NCI-H226 (cell line): ENCODE measurements at regions not wholly inside any gene's neighbourhood (a gene's known extent, or its start where the extent isn't known, plus 50 kb on each side); places are given as distances from the start of the nearest gene placed in this dataset.

Source experiments
- DNase-seq: peaks from one replicate; pipeline ENCODE4 v3.0.0-alpha.2; 2015

- no peak for DNase-seq
Measured at GRCh38 chr7:91533996-91534395, 269.8 kb downstream of the FZD1 start.

- DNase-seq = no peak
Measured at GRCh38 chr7:91537260-91538152, 273.3 kb downstream of the FZD1 start.

- no peak for DNase-seq
Measured at GRCh38 chr7:91541641-91542040, 277.4 kb downstream of the FZD1 start.

- no peak for DNase-seq
Measured at GRCh38 chr7:91543646-91544045, 279.4 kb downstream of the FZD1 start.

GRCh38 chr7:91549878-91550277 is 285.6 kb downstream of the FZD1 start:
- DNase-seq = no peak

GRCh38 chr7:91550931-91551330 is 286.7 kb downstream of the FZD1 start:
- no peak for DNase-seq

GRCh38 chr7:91551377-91552175 is 287.3 kb downstream of the FZD1 start:
- no peak for DNase-seq

GRCh38 chr7:91553410-91553895 is 289.2 kb downstream of the FZD1 start:
- DNase-seq = no peak

- no peak for DNase-seq
Measured at GRCh38 chr7:91554883-91555282, 290.6 kb downstream of the FZD1 start.

GRCh38 chr7:91556239-91556638 is 292.0 kb downstream of the FZD1 start:
- no peak for DNase-seq

GRCh38 chr7:91556956-91557650 is 292.9 kb downstream of the FZD1 start:
- no peak for DNase-seq

GRCh38 chr7:91557789-91558404 is 293.7 kb downstream of the FZD1 start:
- peak; percentile 98 for DNase-seq

- no peak for DNase-seq
Measured at GRCh38 chr7:91559947-91560346, 295.7 kb downstream of the FZD1 start.

GRCh38 chr7:91564101-91564500 is 299.9 kb downstream of the FZD1 start:
- no peak for DNase-seq

GRCh38 chr7:91564541-91564940 is 300.3 kb downstream of the FZD1 start:
- DNase-seq = no peak

GRCh38 chr7:91565499-91566401 is 301.5 kb downstream of the FZD1 start:
- no peak for DNase-seq

GRCh38 chr7:91566402-91566732 is 302.1 kb downstream of the FZD1 start:
- DNase-seq = no peak

- DNase-seq = no peak
Measured at GRCh38 chr7:91567081-91568012, 303.1 kb downstream of the FZD1 start.

GRCh38 chr7:91568138-91568537 is 303.9 kb downstream of the FZD1 start:
- no peak for DNase-seq

- DNase-seq = peak; percentile 20
Measured at GRCh38 chr7:91569728-91570457, 305.7 kb downstream of the FZD1 start.
